ENCODE measurements at regions not wholly inside any gene's neighbourhood (a gene's known extent, or its start where the extent isn't known, plus 50 kb on each side); places are given as distances from the start of the nearest gene placed in this dataset.

DNA sequence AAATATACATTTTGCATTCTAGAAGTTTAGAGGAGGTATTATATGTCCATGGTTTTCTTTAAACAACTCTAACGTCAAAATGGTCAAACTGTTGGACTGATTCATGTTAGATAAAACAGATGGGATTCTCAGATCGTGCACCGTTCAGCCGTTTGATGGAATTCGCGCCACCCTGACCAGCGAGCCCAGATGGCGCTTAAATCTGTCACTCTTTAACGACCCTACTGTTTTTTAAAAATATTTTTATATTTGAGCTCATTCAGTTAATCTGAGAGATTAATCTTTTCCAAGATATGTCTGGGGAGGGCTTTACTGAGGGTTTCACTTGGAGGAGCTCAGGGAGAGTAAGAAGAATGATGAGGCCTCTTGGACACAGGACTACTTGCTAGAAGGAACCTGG is 164.4 kb downstream of the TM9SF2 start:
- Histone ChIP-seq H2AFZ (ENCODE audit: low read length) (no peak overlapping the region), H3K9me3 (ENCODE audit: low read length) (no peaks in the 10 kb centered on the region), H3K9ac (ENCODE audit: insufficient read depth, low read depth, low read length) (no peak overlapping the region), H3K27me3 (ENCODE audit: control insufficient read depth in 1 of 2, insufficient read depth in 2 of 2, low read length in 2 of 2) (no peaks in the 10 kb centered on the region), H4K20me1 (ENCODE audit: insufficient read depth, low read length) (no peaks in the 10 kb centered on the region), H3K4me2 (ENCODE audit: low read depth, low read length) (no peak overlapping the region), H3K4me1 (ENCODE audit: insufficient read depth, low read length) (peaks cover 27% of the 10 kb centered on the region), H3K36me3 (replicated peaks in 1 of 2; ENCODE audit: control insufficient read depth in 1 of 2, insufficient read depth in 2 of 2, low read length in 2 of 2) (no peaks in the 10 kb centered on the region), H3K79me2 (ENCODE audit: insufficient read depth, low read length) (no peaks in the 10 kb centered on the region), H3K27ac (ENCODE audit: extremely low read length, insufficient read depth, low read length) (no peak overlapping the region), H3K4me3 (replicated peaks in 1 of 3; ENCODE audit: insufficient read depth in 1 of 3, low read depth in 2 of 3, low read length in 3 of 3) (no peak overlapping the region)
- DNase-seq (ENCODE audit: low spot score) (no peak), ATAC-seq (no peak), FAIRE-seq (no peak)
- TF ChIP-seq, protein P1, sequence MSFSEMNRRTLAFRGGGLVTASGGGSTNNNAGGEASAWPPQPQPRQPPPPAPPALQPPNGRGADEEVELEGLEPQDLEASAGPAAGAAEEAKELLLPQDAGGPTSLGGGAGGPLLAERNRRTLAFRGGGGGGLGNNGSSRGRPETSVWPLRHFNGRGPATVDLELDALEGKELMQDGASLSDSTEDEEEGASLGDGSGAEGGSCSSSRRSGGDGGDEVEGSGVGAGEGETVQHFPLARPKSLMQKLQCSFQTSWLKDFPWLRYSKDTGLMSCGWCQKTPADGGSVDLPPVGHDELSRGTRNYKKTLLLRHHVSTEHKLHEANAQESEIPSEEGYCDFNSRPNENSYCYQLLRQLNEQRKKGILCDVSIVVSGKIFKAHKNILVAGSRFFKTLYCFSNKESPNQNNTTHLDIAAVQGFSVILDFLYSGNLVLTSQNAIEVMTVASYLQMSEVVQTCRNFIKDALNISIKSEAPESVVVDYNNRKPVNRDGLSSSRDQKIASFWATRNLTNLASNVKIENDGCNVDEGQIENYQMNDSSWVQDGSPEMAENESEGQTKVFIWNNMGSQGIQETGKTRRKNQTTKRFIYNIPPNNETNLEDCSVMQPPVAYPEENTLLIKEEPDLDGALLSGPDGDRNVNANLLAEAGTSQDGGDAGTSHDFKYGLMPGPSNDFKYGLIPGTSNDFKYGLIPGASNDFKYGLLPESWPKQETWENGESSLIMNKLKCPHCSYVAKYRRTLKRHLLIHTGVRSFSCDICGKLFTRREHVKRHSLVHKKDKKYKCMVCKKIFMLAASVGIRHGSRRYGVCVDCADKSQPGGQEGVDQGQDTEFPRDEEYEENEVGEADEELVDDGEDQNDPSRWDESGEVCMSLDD (CRISPR knock-in tag; IDR thresholded peaks at IDR 0.05; ENCODE audit: borderline replicate concordance): no peak
- no peak for TF ChIP-seq ATM (IDR thresholded peaks at IDR 0.05; ENCODE audit: borderline replicate concordance)
- TF ChIP-seq NFATC3 (CRISPR knock-in tag; IDR thresholded peaks at IDR 0.05): no peak
- TF ChIP-seq, protein P2, sequence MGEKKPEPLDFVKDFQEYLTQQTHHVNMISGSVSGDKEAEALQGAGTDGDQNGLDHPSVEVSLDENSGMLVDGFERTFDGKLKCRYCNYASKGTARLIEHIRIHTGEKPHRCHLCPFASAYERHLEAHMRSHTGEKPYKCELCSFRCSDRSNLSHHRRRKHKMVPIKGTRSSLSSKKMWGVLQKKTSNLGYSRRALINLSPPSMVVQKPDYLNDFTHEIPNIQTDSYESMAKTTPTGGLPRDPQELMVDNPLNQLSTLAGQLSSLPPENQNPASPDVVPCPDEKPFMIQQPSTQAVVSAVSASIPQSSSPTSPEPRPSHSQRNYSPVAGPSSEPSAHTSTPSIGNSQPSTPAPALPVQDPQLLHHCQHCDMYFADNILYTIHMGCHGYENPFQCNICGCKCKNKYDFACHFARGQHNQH (CRISPR knock-in tag; IDR thresholded peaks at IDR 0.05): no peak
- TF ChIP-seq, protein P3, sequence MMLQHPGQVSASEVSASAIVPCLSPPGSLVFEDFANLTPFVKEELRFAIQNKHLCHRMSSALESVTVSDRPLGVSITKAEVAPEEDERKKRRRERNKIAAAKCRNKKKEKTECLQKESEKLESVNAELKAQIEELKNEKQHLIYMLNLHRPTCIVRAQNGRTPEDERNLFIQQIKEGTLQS (CRISPR knock-in tag; IDR thresholded peaks at IDR 0.05): no peak
- no peak for TF ChIP-seq NCOA2 (CRISPR knock-in tag; IDR thresholded peaks at IDR 0.05)
- BruUV-seq (replicated peaks): no TSS peak
- ChIA-PET POLR2A (no interaction called here), CTCF (ENCODE audit: low intra/inter-chr PET ratio, low total read pairs) (no interaction called here)
- WGBS (ENCODE audit: low lambda C conversion rate): 92% methylated on average over 9 of the region's 9 CpGs
- intact Hi-C loops (cut with micrococcal nuclease; ENCODE audit: unreplicated experiment) (no loop called here), in situ Hi-C loops (cut with HindIII; ENCODE audit: extremely low pct_ligation_motif_present, low pct_unique_long_range_greater_than_20kb) (loop anchor here (25.0 kb wide), 3 partner anchors 572 to 1447 kb away; no protein-coding TSS in a partner anchor)
